LNCaP clone FGC (cell line): ENCODE measurements at regions not wholly inside any gene's neighbourhood (a gene's known extent, or its start where the extent isn't known, plus 50 kb on each side); places are given as distances from the start of the nearest gene placed in this dataset.

Source experiments
- DNase-seq: peaks from one replicate; pipeline ENCODE4 v3.0.0-alpha.2; 2011; ENCODE audit warnings: low read depth
- H3K4me3 ChIP-seq: 2 replicates; pipeline ENCODE4 v1.5.1; 2011; ENCODE audit warnings: mild to moderate bottlenecking, low read depth, low read length, control low read depth
- TF ChIP-seq, protein P1 (sequence below): IDR thresholded peaks from 2 replicates; pipeline ENCODE4 v1.5.1; 2012; ENCODE audit warnings: mild to moderate bottlenecking; ENCODE audit not compliant: control insufficient read depth, insufficient read depth; ENCODE audit errors: extremely low read depth

DNA sequence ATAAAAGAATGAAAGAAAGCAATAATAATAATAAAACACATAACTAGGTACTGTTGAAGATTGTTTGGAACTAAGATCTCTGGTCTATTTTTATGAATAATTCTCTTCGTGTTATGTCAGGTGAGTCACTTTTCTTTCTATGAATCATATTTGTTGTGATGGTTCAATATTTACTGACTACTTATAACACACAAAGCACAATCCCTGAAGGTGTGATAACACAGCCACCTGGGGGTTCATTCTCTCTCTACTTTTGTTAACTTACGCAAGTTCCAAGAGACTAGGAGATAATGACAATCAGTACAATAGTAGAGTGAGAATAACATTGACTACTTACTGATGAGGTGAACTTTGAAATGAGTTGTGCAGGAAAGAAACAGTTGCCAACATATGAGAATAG lies 149.9 kb downstream of the IBTK start:
- DNase-seq = no peak
- TF ChIP-seq, protein P1, sequence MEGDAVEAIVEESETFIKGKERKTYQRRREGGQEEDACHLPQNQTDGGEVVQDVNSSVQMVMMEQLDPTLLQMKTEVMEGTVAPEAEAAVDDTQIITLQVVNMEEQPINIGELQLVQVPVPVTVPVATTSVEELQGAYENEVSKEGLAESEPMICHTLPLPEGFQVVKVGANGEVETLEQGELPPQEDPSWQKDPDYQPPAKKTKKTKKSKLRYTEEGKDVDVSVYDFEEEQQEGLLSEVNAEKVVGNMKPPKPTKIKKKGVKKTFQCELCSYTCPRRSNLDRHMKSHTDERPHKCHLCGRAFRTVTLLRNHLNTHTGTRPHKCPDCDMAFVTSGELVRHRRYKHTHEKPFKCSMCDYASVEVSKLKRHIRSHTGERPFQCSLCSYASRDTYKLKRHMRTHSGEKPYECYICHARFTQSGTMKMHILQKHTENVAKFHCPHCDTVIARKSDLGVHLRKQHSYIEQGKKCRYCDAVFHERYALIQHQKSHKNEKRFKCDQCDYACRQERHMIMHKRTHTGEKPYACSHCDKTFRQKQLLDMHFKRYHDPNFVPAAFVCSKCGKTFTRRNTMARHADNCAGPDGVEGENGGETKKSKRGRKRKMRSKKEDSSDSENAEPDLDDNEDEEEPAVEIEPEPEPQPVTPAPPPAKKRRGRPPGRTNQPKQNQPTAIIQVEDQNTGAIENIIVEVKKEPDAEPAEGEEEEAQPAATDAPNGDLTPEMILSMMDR = no peak
- no peak overlapping the region for H3K4me3 ChIP-seq

DNA sequence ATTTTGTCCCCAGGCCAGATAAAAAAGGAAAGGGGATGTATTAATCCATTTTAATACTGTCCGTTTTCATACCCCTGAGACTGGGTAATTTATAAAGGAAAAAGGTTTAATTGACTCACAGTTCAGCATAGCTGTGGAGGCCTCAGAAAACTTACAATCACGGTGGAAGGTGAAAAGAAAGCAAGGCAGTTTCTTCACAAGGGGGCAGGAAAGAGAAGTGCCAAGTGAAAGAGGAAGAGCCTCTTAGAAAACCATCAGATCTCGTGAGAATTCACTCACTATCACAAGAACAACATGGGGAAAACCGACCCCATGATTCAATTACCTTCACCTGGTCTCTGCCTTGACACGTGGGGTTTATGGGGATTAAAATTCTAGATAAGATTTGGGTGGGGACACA lies 152.5 kb downstream of the IBTK start:
- no peak overlapping the region for H3K4me3 ChIP-seq
- TF ChIP-seq, protein P1 = no peak
- DNase-seq = no peak

DNA sequence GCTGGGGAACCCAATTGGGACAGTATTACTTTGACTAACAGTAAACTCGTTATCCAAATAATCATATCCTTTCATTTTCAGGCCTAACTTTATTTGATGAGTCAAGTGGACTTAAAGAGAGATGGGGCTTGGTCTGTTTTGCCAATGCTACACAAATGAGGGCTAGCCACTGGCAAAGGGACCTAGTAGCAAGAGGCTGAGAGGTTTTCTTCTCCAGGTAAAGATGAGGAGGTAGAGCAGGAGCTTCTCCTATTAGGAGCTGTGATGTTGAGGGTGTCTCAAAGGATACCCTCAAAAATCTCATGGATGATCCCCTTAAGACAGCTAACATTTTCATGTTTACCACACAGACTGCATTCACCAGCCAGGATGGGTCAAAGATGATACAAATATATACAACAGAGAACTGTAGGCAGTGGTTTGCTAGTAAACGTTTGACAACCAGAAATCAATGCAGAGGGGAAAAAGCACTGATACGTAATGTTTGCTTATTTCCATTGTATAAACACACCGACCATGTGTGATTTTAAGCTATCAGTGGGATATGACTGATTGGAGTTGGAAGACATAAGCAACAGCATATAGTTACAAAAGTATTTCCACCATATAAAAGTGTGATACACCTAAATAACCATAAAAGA lies 153.3 kb downstream of the IBTK start:
- no peak for DNase-seq
- no peak overlapping the region for H3K4me3 ChIP-seq
- TF ChIP-seq, protein P1 = no peak

DNA sequence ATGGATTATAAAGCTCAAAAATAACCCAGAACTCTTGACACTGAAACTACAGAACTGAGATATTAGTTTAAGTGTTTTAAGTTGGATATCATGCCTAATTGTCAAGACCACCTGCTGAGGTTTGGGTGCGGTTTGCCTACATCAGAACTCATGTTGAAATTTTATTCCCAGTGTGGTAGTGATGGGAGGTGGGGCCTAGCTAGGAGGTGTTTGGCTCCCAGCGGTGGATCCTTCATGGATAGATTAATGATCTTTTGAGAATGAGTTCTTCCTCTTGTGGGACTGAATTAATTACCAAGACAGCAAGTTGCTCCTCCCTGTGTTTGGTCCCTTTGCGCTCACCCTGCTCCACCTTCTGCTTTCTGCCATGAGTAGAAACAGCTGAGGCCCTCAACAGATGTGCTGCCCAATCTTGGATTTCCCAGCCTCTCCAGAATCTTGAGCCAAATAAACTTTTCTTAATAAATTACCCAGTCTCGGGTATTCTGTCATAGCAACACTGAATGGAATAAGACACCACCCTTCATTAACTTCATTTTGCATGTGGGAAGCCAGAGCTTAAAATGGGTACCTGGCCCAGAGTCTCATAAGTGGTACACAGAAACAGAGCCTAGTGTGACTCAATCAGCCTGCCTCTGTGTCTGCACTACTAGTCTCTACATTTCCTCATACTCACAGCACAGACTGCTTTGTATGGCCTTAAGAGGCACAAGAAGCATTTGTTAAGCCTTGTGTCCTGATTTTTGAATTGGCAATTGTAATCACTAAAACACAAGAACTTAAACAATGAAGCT lies 158.4 kb downstream of the IBTK start:
- no peak for DNase-seq
- H3K4me3 ChIP-seq = no peak overlapping the region
- TF ChIP-seq, protein P1 = no peak

DNA sequence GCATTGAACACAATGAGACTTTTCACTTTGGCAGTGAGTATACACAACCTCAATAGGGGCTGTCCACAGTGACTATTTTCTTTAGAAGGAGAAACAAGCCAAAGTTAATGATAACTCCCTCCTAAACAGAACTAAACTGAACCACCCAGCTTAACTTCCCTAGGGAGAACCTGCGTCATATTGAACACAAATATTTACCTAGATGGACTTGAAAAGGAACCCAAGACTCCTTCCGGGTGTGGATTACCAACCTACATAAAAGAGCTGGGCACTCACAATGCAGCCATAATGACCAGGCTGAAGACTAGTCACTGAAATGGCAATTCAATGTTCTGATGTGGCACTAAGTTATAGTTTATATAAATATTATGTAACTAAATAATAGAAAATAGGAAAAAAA lies 160.6 kb downstream of the IBTK start:
- no peak overlapping the region for H3K4me3 ChIP-seq
- DNase-seq = peak; percentile 70
- TF ChIP-seq, protein P1 = no peak

DNA sequence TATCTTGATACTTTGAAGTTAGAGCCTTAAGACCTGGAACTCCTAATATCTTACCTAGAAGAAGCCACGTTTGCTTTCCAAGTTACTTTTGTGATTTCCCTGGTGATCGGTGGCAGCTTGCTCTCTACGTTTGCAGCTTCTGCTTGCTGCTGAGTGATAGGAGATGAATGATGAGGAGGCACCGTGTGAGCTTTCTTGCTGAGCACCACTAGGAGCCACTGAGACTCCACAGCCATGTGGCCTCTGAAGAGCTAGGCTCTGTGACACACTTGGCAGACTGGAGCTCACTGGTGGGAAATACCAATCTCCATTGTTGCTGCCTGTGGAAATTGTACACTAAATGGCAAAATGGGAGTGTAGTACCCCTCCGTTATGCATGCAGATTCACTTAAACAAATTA lies 161.8 kb downstream of the IBTK start:
- TF ChIP-seq, protein P1 = no peak
- DNase-seq = no peak
- H3K4me3 ChIP-seq = no peak overlapping the region
